ENCODE measurements at regions not wholly inside any gene's neighbourhood (a gene's known extent, or its start where the extent isn't known, plus 50 kb on each side); places are given as distances from the start of the nearest gene placed in this dataset.

DNA sequence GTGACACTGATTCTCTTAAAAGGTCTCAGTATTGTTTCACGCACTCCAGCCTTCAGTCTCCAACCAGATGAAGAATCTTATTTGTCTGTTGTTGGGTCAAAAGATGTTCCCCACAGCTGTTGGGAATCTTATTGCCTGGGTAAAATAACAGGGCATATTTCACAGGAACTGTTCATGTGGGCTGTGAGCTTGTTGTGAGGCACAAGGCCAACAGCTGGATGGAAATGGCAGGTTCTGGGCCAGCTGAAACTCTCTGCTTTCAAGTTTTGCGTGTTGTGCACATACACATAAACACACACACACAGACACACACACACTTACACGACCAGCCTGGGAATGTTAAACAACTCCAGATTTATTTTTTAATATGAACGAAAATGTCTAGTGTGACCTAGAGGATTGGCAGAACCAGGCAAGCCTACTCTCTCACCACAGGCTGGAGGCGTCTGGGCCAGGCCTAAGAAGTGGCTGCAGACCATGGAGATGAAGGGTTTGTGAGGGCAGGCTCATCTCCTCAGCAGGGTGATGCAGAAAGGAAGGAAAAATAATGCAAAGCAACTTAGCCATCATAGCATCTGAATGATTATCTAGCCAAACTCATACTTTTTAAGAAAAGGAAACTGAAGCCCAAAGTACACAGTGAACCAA, 357.0 kb downstream of the TTLL7 start:
- Histone ChIP-seq H3K9me3 (no peaks in the 10 kb centered on the region), H3K36me3 (replicated peaks) (no peaks in the 10 kb centered on the region), H3K4me1 (peaks cover 5% of the 10 kb centered on the region), H3K27me3 (ENCODE audit: low read depth) (no peaks in the 10 kb centered on the region), H3K4me3 (no peak overlapping the region)
- in situ Hi-C loops (cut with MboI; ENCODE audit: low sequenced_read_pairs): no loop called here
- DNase-seq (ENCODE audit: low spot score in 2 of 2): no peak

DNA sequence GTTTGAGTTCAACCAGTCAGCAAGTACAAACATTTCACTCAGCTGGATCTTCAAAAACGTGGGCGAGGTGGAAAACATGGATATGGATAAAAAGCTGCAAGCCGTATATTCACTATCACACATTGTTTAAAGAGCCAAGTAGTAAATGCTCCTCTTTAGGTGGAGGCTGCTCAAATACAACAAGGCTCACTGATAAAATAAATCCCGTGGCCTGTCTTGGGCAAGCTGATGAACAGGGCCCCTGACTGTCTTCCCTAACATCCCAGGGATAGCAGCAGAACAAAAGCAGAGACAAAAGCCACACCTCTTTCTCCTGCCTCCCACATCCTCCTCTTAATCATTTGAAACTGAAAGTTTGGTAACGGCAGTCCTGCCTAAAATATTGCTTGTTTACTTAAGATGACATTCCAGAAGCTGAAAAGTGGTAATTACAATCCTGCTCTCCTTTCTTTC, 357.7 kb downstream of the TTLL7 start:
- Histone ChIP-seq H3K4me3 (no peak overlapping the region), H3K4me1 (peaks cover 5% of the 10 kb centered on the region), H3K36me3 (replicated peaks) (no peaks in the 10 kb centered on the region), H3K27me3 (ENCODE audit: low read depth) (no peaks in the 10 kb centered on the region; the same call in 1 of the 2 replicates), H3K9me3 (no peaks in the 10 kb centered on the region)
- DNase-seq (ENCODE audit: low spot score in 2 of 2): no peak
- in situ Hi-C loops (cut with MboI; ENCODE audit: low sequenced_read_pairs): no loop called here

DNA sequence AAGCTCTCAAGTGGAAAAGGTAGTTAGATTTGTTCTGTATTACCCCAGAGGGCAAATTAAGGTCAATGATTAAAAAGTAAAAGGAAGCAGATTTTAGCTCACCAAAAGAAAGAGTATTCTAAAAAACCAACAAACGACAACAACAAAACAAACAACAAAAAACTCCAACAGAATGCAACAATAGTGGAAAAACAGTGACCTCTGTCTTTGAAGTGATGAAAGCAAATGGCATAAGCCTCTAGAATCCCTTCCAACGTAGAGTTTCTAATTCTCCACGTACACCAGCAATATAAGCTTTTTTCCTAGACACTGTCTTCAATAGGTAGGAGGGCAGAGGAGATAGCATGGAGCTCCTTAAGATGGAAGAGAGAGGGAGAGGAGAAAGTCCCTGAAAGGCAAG, 359.1 kb downstream of the TTLL7 start:
- H3K9me3 ChIP-seq: no peaks in the 10 kb centered on the region
- peaks cover 5% of the 10 kb centered on the region for H3K4me1 ChIP-seq
- no peaks in the 10 kb centered on the region; the same call in 1 of the 2 replicates for H3K27me3 ChIP-seq (ENCODE audit: low read depth)
- DNase-seq (ENCODE audit: low spot score in 2 of 2): no peak
- no peaks in the 10 kb centered on the region for H3K36me3 ChIP-seq (replicated peaks)
- in situ Hi-C loops (cut with MboI; ENCODE audit: low sequenced_read_pairs): no loop called here
- H3K4me3 ChIP-seq: no peak overlapping the region

DNA sequence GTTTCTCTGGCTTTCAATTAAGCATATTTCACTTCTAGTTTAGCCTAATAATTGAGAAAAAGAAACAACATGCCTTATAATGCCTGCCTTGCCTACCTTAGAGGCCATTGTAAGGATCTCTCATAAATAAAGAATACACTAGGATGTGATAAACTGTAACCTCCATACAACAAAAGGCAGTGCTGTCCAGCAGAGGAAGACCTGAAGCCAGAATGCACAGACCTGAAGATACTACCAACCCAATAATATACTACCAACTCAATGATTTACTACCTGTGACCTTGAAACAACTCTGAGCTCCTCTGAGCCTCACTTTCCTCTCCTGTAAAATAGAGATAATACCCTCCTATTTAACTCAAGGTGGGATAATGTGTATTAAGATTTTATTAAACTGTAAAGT, 361.3 kb downstream of the TTLL7 start:
- Histone ChIP-seq H3K27me3 (ENCODE audit: low read depth) (no peaks in the 10 kb centered on the region; the same call in 1 of the 2 replicates), H3K4me3 (no peak overlapping the region), H3K36me3 (replicated peaks) (no peaks in the 10 kb centered on the region), H3K4me1 (peaks cover 5% of the 10 kb centered on the region), H3K9me3 (no peaks in the 10 kb centered on the region)
- DNase-seq (ENCODE audit: low spot score in 2 of 2): no peak
- in situ Hi-C loops (cut with MboI; ENCODE audit: low sequenced_read_pairs): no loop called here

DNA sequence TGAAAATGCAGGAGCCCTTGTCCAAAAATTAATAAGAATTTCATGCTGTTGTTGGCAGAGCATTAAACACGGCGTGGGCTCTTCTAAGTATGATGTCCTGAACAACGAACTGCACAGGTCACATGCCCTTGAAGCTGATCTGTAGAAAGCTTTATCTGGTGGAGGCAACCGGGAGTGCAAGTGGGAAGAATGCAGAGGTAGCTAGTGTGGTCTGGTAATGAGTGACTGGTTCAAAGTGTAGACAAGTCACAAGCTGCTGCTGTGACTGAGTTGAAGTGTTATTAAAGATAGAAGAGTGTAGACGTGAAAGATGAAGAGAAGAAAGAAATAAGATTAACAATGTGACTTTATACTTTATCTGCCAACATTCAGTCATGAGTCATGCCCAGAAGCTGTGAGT, 361.9 kb downstream of the TTLL7 start:
- Histone ChIP-seq H3K9me3 (no peaks in the 10 kb centered on the region), H3K4me1 (peaks cover 5% of the 10 kb centered on the region), H3K36me3 (replicated peaks) (no peaks in the 10 kb centered on the region), H3K27me3 (ENCODE audit: low read depth) (no peaks in the 10 kb centered on the region; the same call in 1 of the 2 replicates), H3K4me3 (no peak overlapping the region)
- DNase-seq (ENCODE audit: low spot score in 2 of 2): no peak
- in situ Hi-C loops (cut with MboI; ENCODE audit: low sequenced_read_pairs): no loop called here

DNA sequence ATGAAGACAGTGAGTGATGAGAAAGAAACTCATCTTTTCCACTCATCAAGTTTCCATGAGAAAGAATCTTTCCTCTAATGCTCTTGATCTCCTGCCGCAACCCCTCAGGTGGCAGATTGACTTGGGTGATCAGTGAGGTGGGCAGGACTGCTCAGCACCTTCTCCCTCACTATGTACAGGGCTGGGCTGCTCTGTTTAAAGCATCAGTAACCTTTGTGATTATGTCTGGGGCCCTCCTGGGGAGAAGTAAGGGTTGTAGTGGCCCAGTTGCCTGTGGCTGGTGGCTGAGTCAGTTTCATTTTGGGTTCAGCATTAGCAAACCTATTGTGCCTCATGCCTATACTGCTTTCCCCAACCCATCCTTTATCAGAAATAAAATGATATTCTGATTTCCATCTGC, 366.0 kb downstream of the TTLL7 start:
- no peaks in the 10 kb centered on the region for H3K4me1 ChIP-seq
- DNase-seq (ENCODE audit: low spot score in 2 of 2): no peak
- no peak overlapping the region for H3K4me3 ChIP-seq
- no peaks in the 10 kb centered on the region for H3K9me3 ChIP-seq
- in situ Hi-C loops (cut with MboI; ENCODE audit: low sequenced_read_pairs): no loop called here
- H3K27me3 ChIP-seq (ENCODE audit: low read depth): no peaks in the 10 kb centered on the region; the same call in 1 of the 2 replicates
- no peaks in the 10 kb centered on the region for H3K36me3 ChIP-seq (replicated peaks)

DNA sequence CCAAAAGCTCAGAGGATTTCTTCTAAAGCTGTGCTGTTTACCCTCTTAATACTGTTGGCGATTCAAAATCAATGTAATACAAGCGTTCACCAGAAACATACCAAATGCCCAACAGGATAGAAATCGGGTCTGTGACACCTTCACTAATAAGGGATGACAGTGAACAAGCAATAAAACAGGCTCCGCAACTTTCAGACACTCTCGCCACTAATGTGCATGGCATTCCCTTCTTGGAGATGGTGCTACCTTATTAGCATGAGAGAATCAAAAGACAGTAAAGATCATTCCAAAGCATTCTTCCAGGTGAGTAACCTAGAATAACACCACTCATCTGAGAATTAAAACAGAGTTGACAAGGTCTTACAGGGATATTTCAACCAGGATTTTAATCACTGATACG, 367.1 kb downstream of the TTLL7 start:
- no peak overlapping the region for H3K4me3 ChIP-seq
- no peaks in the 10 kb centered on the region; the same call in 1 of the 2 replicates for H3K27me3 ChIP-seq (ENCODE audit: low read depth)
- no peak for DNase-seq (ENCODE audit: low spot score in 2 of 2)
- no peaks in the 10 kb centered on the region for H3K9me3 ChIP-seq
- H3K4me1 ChIP-seq: no peaks in the 10 kb centered on the region
- in situ Hi-C loops (cut with MboI; ENCODE audit: low sequenced_read_pairs): no loop called here
- H3K36me3 ChIP-seq (replicated peaks): no peaks in the 10 kb centered on the region

DNA sequence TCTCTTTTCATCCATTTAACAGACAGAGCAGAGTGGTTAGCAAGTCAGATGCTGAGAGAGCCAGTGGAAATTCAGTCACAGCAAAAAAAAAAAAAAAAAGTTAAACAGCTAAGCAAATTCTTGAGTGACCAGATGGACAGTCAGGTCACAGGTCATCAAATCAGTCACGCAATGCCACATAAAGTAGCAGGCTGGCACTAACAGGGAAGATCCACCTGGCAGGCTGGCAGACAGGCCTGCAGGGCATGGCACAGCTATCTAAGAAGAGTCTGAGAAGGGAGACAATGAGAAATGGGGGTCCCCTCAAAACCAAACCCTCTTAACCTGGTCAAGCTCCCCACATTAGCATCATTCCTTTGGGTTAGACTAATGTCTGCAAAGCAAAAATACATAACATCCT, 371.9 kb downstream of the TTLL7 start:
- no peak for DNase-seq (ENCODE audit: low spot score in 2 of 2)
- Histone ChIP-seq H3K36me3 (replicated peaks) (no peaks in the 10 kb centered on the region), H3K4me3 (no peak overlapping the region), H3K4me1 (peaks cover 11% of the 10 kb centered on the region), H3K9me3 (no peaks in the 10 kb centered on the region), H3K27me3 (ENCODE audit: low read depth) (no peaks in the 10 kb centered on the region)
- in situ Hi-C loops (cut with MboI; ENCODE audit: low sequenced_read_pairs): no loop called here

DNA sequence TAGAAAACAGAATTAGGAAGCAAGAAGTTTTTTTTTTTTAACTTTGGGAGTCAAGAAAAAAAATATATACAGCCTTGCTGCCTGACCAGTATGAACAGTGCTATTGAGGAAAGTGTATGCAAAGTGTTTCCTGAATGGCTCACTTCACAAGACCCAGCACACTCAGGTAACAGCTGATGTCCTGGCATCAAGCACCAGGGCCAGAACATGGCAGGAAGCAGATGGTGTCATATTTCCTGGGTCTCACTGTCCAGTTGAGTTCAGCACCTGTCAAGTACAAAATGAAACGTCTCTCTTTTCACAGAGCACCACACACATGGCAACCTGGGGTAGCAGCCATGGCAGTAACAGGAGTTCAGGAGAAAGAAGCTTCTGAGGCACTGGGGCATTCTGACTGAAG, 372.3 kb downstream of the TTLL7 start:
- H3K36me3 ChIP-seq (replicated peaks): no peaks in the 10 kb centered on the region
- DNase-seq (ENCODE audit: low spot score in 2 of 2): no peak
- in situ Hi-C loops (cut with MboI; ENCODE audit: low sequenced_read_pairs): no loop called here

DNA sequence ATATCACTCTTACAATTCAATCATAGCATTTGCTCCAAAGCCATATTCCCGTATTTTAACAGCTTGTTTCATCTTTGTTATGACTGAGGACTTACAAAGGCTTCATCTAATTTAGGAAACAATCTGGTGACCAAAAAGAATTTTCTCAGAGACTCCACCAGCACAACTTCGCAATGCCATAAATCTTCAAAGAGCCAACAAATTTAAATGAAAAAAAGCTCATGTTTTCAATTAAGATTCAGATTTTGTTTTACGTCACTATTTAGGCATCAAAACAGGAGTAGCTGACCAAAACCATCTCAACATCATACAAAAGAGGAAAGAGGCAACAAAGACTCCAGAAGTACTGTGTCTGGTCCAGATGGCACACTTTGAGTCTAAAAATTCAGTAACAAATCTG, 373.3 kb downstream of the TTLL7 start:
- Histone ChIP-seq H3K4me3 (no peak overlapping the region), H3K9me3 (no peaks in the 10 kb centered on the region), H3K4me1 (peaks cover 11% of the 10 kb centered on the region), H3K27me3 (ENCODE audit: low read depth) (no peaks in the 10 kb centered on the region), H3K36me3 (replicated peaks) (no peaks in the 10 kb centered on the region)
- DNase-seq (ENCODE audit: low spot score in 2 of 2): no peak
- in situ Hi-C loops (cut with MboI; ENCODE audit: low sequenced_read_pairs): no loop called here

More for the DNA sequence above, 372.3 kb downstream of the TTLL7 start:
- H3K4me3 ChIP-seq: no peak overlapping the region
- H3K27me3 ChIP-seq (ENCODE audit: low read depth): no peaks in the 10 kb centered on the region
- peaks cover 11% of the 10 kb centered on the region for H3K4me1 ChIP-seq
- H3K9me3 ChIP-seq: no peaks in the 10 kb centered on the region

DNA sequence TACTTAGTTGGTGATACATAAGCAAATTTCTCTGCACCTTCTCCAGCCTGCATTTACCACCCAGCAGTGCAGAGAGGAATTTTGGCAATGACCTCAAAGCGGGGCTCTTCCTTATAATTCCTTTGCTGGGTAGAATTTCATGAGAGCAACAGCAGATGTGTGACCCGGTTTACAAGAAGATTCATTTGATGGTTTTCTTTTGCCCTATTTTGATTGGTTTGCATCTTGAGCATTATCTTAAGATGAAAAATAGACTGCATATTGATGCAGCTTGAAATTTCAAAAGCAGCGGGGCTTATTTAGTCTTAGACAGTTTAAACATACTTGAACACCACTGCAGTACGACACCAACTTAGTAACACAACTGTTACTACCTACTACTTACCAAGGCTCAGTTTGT, 378.9 kb downstream of the TTLL7 start:
- Histone ChIP-seq H3K9me3 (no peaks in the 10 kb centered on the region), H3K36me3 (replicated peaks) (no peaks in the 10 kb centered on the region), H3K4me3 (no peak overlapping the region), H3K4me1 (peaks cover 3% of the 10 kb centered on the region), H3K27me3 (ENCODE audit: low read depth) (no peaks in the 10 kb centered on the region)
- no peak for DNase-seq (ENCODE audit: low spot score in 2 of 2)
- in situ Hi-C loops (cut with MboI; ENCODE audit: low sequenced_read_pairs): no loop called here

DNA sequence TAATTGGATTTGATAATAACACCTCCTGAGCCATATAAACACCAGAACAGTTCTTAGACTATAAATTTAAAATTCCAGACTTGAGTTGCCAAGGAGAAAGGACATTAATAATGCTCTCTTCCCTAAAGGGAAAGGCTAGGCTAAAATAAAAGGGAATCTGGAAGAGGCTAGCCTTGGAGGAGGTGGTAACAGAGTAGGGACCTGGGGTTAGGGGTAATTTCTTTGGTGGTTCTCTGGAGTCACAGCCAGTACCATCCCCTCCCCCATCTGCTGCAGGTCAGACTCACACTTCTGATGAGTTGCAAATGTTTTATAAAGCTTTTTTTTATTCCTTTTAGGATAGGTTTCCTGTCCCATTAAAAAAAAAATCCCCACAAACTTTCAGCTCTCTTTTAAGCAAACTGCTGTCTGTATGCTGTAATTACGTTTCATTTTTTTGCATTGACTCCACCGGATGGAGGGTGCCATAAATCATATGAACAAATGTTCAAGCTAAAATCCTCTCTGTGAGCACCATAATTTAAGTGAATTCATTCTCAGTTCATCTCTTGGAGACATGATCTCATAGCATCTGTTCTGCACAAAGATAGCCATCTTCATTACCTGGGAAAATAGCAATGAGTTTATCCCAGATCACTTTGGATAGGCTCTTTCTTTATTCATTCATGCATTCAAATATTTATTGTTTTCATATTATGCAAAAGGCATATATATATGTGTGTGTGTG, 379.6 kb downstream of the TTLL7 start:
- in situ Hi-C loops (cut with MboI; ENCODE audit: low sequenced_read_pairs): no loop called here
- Histone ChIP-seq H3K27me3 (ENCODE audit: low read depth) (no peaks in the 10 kb centered on the region), H3K9me3 (no peaks in the 10 kb centered on the region), H3K4me1 (peaks cover 3% of the 10 kb centered on the region; the same call in 1 of the 2 replicates), H3K4me3 (no peak overlapping the region), H3K36me3 (replicated peaks) (no peaks in the 10 kb centered on the region)
- no peak for DNase-seq (ENCODE audit: low spot score in 2 of 2)

DNA sequence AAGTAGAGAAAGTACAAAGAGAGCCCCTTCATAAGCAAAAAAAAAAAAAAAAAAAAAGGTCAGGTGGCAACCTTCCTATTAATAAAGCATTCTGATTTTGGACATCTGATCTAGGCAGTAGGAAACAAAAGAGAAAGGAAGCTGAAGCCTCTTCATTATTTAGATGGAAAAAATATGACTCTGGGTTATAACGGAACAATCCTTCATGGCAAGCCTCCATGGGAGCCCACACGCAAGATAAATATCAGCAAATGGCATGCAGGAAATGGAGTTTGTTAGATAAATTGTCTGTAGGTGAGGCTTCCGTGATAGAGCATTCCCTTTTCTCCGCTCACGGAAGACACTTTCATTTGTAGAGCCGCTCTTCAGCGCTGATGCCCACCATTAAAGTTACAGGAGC, 381.0 kb downstream of the TTLL7 start:
- Histone ChIP-seq H3K9me3 (no peaks in the 10 kb centered on the region), H3K27me3 (ENCODE audit: low read depth) (no peaks in the 10 kb centered on the region), H3K4me3 (no peak overlapping the region), H3K4me1 (peaks cover 3% of the 10 kb centered on the region; the same call in 1 of the 2 replicates), H3K36me3 (replicated peaks) (no peaks in the 10 kb centered on the region)
- in situ Hi-C loops (cut with MboI; ENCODE audit: low sequenced_read_pairs): no loop called here
- no peak for DNase-seq (ENCODE audit: low spot score in 2 of 2)

DNA sequence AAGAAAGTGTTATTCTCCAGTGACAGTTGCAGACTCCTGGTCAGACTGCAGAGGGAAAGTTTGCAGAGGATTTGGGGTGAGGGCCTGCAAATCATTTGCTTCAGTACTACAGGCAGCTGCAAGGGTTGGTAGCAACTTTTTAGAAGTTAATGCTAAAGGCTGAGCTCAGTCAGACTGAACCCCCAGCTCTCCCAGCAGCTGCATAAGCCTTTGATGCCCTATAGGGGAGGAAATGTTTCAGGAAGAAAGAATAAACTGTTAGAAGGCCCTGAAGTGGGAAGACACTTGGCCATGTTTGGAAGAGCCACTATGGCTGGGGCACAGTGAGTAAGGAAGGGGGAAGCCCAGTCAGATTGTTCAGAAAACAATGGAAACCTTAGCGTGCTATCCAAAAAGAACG, 383.6 kb downstream of the TTLL7 start:
- H3K4me3 ChIP-seq: no peak overlapping the region
- H3K4me1 ChIP-seq: peaks cover 3% of the 10 kb centered on the region; the same call in 1 of the 2 replicates
- in situ Hi-C loops (cut with MboI; ENCODE audit: low sequenced_read_pairs): no loop called here
- DNase-seq (ENCODE audit: low spot score in 2 of 2): no peak
- H3K9me3 ChIP-seq: no peaks in the 10 kb centered on the region
- no peaks in the 10 kb centered on the region for H3K27me3 ChIP-seq (ENCODE audit: low read depth)
- no peaks in the 10 kb centered on the region for H3K36me3 ChIP-seq (replicated peaks)
